Activated T-helper 1 cell treated with Interleukin-2 at 50 U/mL for 16 hours (primary cell): ENCODE measurements at regions not wholly inside any gene's neighbourhood (a gene's known extent, or its start where the extent isn't known, plus 50 kb on each side); places are given as distances from the start of the nearest gene placed in this dataset.
A peak's percentile ranks its signal among the peaks of the same experiment; 100 is the strongest.
"Not testable (repeated sequence)": the region's sequence is repeated elsewhere in the genome, so short reads cannot be mapped to it uniquely, and the experiment has no call there.

Source experiments
- DNase-seq: peaks from one replicate; pipeline ENCODE4 v3.0.0-alpha.2; 2020; ENCODE audit warnings: low read depth

DNA sequence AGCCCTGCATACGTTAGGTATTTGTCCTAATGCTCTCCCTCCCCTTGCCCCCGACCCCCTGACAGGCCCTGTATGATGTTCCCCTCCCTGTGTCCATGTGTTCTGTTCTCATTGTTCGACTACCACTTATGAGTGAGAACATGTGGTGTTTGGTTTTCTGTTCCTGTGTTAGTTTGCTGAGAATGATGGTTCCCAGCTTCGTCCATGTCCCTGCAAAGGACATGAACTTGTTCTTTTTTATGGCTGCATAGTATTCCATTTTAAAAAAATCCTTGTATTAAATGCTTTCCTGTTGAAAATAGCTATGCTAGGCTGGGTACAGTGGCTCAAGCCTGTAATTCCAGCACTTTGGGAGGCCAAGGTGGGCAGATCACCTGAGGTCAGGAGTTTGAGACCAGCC lies 232.2 kb downstream of the RPLP1 start:
- not testable (repeated sequence) for DNase-seq

DNA sequence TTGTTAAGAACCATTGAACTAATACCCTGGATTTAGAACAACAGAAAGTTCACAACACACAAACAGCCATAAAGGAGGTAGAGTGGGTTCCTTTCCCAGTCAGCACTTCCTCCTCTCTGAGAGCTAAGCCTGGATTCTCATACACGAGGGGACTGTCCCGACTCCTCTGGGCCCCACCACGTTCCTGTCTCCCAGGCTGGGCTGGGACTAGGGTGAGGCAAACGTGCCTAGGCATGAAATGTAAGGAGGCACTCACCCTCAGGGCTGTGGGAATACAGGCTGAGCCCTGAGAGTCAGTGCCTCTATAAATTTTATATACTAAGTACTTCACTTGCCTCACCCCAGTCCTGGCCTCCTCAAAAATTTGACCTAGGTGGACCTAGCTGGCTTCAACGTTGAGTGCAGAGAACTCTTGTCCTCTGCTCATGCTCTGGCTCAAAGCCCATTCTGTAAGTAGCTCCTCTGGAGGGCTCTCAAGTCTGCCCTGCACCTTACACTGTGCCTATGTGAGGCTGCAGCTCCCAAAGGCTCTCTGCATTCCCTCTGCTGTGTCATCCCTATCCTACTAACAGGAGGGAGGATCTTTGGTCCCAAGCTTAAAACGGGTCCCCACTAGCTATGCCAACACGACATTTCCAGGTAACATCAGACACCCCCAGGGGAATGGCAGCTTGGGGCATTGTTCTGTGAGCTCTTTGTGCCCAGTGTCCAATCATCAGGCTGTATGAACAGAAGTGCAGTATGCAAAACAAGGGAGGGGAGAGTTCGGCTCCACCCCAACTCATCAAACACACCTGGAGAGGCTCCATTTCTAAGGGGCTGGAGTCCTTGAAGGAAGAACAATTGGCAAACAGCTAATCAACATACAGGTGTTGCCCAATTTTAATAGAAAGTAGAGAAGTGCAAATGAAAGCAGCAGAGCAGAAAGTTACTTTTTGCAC lies 233.2 kb downstream of the RPLP1 start:
- no peak for DNase-seq

DNA sequence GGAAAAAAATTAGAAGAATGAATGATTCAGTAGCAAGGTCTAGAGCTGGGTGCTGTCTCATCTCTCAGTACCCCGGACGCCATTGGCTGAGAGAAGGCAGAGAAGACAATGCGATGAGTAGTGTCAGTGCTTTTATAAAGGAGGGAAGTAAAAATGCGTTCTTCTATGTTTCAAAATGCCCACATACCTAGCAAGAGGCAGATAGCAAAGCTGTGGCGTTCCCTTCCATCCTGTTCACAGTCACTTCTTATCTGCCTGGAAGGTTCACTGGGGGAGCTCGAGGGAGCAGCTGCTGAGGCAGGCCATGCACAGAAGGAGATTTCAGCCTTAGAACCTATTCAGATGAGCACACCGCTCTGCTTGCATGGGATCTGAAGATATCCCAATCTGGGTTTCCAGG lies 234.0 kb downstream of the RPLP1 start:
- no peak for DNase-seq

DNA sequence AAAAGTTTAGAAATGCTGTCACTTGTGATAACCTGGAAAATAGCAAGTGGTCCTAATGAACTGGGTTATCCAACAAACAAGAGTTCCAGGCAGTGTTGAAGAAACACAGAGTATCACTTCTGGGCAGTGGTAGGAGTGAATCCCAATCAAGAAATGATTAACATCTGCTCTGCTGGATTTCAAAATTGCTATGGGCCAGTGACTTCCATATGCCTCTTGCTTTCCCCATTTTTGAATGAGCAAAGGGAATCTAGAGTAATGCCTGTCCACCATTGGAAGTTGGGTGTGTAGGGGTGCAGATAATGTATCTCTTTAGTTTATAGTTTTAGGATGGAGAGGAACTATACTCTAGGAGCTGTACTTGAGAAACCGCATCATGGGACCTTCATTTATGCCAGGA lies 236.5 kb downstream of the RPLP1 start:
- DNase-seq, result no peak

DNA sequence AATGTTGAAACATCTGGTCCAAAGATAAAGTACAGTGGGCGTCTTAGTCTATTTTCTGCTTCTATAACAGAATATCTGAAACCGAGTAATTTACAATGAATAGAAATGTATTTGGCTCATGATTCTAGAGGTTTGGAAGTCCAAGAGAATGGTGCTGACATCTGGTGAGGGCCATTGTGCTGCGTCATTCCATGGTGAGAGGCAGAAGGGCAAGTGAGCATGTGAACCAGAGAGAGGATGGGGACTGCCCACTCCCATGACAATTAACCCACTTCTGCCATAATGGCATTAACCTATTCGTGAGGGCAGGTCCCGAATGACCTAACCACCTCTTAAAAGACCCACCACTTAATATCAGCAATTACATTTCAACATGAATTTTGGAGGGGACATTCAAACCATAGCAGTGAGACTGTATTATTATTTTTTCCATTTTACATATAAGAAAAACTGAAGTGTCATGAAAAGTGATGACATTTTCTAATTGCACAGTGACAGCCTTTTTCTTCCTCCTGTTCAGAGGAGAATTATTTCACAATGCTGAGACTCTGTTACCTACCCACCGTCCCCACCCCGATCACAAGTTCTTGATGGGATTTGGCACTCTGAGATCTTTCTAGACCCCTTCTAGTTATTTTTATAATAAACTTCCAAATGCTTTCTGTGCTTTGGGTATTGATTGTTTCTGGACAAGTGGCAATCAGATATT lies 238.8 kb downstream of the RPLP1 start:
- no peak for DNase-seq

DNA sequence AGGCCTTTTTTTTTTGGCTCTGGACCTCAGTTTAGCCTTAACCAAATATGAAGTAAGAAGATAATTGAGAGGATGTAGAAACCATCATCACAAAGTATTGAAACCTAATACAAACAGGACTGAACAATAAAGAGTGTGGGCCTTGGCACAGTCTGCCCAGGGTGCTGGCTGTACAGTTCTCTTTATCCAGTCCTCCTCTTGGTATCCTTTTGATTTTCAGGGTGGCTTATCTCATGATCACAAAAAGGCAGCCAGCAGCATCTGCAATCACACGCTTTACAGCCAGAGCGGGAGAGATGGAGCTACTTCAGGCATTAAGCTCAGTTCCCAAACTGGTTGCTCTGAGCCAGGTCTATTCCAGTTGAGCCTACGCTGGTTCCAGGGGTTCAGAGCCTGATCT lies 239.7 kb downstream of the RPLP1 start:
- no peak for DNase-seq

DNA sequence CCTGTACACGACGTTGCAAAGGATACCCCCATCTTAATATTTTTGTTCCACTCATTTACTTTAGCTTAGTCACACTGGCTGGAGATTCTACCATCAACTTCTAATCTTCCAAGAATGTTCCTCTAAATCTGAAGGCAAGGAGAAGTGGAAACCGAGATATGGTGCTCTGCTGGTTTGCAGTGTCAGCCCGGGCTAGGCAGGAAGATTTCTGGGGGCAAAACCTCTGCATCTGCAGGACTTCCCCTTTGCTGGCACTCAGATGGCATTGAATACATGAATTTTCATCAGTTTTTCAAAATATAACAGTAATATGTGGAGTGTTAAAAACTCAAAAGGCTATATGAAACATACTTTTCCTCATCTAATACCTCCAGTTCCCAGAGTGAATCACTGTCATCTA lies 240.4 kb downstream of the RPLP1 start:
- no peak for DNase-seq

DNA sequence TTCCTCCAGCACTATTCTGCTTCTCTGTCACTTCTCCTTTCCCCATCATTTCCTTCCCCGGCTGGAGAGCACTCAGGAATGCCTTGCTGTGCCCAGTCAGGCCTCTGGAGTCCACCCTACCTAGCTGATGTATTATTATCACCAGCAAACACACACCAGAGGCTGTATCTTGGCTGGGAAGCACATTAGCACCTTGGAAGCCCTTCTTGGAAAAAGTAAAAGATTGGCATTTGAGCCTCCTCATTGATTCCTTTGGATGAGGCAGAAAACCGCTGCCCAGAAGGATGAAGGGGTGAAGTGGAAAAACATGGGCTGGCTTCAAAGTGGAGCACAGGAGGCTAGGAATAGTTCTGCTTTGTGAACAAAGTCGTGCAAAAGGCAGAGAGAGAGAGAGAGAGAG lies 244.3 kb downstream of the RPLP1 start:
- no peak for DNase-seq

DNA sequence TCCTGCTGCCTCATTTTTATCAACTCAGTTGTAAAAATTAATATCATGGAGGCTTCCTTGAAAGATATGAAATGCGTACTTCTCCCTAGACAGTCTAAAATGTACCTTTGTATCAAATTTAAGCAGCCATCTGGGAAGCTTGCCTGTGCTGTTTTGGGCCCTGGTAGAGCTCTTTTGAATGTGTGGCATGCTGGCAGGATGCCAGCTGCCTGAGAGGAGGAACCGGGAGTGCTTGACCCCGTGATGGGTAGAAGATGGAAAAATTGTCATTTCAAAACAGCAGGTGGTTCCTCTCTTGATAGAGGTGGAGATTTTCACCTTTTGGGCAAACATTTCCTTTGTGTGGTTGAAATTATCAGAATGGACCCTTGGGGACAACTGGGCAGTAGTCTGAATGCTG lies 245.3 kb downstream of the RPLP1 start:
- no peak for DNase-seq

DNA sequence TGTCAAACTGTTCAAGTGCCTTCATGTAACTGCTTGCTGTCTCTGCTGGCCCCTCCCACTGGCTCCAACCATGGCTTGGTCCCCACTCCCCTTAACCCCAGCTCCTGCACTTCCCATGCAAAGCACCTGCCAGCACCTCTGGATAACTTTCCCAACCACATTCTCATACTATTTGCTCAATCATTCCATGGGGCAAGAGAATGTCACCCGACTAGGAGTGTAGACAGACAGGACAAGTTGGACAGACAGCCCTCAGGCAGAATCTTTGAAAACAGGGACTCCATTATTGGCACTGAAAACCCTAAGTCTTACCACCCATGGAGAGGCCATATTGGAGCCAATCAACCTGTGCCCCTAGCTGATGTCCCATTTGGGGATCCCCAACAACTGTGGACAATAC lies 246.5 kb downstream of the RPLP1 start:
- no peak for DNase-seq

DNA sequence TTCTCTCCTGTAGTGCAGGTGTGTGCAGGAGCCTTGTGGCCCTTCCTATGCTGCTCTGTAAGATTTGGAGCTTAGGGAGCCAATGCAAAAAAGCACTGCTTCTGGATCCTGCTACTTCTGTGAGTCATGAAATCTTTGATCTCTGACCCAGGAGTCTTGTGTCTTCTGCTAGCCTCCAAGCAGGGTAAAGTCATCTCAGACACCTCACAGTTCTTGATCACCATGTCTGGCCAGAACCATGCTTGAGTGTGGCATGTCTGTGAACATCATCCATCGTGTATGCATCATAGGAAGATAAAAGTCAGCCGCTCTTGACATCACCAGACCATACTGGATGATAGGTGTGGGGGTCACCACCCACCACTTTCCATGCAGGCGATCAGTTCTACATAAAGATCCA lies 247.8 kb downstream of the RPLP1 start:
- DNase-seq, result no peak

DNA sequence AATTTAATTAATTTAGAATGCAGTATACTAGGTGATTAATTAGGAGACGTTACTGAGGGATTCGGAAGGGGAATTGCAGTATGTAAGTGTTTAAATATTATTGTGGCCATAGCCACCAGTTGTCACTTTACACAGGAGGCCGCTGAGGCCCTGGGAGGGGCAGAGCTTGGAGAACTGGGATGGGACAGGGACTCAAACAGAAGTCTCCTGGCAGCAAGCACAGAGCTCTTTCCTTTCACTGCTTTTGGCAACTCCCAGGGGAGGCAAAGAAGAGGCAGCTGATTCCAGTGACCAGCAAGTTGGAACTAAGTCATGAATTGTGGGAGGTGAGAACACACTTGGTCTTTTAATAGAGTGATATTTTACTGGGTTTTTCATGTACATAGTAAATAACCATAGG lies 248.6 kb downstream of the RPLP1 start:
- DNase-seq, result no peak

DNA sequence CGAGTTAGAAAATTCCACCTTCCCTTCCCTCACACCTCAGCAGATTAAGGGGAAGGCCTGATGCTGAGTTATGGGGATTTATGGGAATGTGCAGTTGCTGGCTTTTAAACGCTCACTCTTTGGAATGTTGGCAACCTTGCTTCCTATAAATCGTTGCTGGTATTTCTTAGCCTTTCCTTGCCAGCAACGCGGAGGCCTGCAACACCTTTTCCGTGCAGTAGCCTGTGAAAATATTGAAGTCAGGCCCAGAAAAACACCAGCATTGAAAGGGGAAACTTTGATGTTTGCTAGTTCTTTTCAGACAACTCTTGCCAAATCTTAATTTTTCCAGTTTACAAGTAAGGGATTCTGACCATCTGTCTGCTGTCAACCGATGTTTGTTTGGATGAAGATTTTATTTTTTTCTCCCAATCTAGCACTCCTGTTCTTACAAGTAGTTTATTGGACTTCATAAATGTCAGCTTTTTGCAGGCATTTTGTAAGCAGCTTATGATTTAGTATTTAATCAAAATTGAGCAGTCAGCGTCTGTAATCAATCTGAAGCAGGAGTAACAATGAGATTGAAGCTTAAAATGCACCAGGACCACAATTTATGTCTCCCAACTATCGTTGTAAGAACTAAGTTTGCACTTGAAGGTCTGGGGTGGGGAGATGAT lies 251.0 kb downstream of the RPLP1 start:
- no peak for DNase-seq

DNA sequence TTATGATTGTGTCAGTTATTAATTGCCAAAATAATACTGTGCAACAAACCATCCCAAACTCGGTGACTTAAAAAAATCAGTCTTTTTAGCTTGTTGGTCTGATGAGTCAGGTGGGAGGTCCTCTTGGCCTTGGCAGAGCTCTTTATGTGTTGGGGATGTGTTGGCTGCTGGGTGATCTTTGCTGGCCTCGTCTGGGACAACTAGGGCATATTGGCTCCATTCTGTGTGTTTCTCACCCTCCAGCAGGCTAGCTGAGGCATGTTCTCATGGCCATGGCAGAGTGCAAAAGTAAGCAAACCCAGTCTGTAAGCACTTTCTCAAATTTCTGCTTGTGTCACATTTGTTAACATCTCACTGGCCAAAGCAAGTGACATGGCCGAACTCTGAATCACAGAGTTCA lies 251.6 kb downstream of the RPLP1 start:
- no peak for DNase-seq

DNA sequence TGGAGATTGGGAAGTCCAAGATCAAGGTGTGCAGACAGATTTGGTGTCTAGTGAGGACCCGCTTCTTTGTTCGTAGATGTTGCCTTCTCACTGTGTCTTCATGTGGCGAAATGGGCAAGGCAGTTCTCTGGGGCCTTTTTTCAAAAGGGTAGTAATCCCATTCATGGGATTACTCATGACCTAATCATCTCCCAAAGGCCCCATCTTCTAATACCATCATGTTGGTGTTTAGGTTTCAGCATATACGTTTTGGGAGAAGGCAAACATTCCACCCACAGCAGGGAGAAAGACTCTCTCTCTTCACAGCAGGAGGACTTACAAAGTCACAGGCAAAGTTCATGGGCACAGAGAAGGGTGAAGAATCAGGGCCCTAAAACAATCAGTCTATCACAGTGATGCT lies 252.1 kb downstream of the RPLP1 start:
- DNase-seq, result no peak

DNA sequence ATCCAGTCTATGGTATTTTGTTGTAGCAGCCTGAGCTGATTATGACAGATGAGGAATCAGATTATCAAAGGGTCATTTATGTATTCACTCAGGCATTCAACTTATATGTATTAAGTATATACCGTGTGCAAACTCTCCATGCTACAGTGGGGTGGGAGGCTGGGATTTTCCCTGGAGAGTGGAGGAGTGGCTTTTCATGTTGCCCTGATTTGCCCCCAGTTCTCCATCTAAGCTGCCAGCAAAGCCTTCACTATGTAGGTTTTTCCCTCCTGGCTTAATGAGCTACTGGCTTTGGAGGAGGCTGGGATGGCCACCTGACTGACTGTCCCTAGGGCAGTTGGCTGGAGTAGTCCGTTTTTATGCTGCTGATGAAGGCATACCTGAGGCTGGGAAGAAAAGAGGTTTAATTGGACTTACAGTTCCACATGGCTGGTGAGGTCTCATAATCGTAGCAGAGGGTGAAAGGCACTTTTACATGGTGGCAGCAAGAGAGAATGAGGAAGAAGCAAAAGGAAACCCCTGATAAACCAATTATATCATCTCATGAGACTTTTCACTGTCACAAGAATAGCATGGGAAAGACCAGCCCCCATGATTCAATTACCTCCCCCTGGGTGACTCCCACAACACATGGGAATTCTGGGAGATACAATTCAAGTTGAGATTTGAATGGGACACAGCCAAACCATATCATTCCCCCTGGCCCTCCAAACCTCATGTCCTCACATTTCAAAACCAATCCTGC lies 253.9 kb downstream of the RPLP1 start:
- DNase-seq, result no peak

DNA sequence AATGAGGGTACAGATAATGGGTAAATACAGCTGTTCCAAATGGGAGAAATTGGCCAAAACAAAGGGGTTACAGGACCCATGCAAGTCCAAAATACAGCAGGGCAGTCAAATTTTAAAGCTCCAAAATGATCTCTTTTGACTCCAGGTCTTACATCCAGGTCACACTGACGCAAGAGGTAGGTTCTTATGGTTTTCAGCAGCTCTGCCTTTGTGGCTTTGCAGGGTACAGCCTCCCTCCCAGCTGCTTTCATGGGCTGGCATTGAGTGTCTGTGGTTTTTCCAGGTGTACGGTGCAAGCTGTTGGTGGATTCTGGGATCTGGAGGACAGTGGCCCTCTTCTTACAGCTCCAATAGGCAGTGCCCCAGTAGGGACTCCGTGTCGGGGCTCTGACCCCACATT lies 254.6 kb downstream of the RPLP1 start:
- not testable (repeated sequence) for DNase-seq

DNA sequence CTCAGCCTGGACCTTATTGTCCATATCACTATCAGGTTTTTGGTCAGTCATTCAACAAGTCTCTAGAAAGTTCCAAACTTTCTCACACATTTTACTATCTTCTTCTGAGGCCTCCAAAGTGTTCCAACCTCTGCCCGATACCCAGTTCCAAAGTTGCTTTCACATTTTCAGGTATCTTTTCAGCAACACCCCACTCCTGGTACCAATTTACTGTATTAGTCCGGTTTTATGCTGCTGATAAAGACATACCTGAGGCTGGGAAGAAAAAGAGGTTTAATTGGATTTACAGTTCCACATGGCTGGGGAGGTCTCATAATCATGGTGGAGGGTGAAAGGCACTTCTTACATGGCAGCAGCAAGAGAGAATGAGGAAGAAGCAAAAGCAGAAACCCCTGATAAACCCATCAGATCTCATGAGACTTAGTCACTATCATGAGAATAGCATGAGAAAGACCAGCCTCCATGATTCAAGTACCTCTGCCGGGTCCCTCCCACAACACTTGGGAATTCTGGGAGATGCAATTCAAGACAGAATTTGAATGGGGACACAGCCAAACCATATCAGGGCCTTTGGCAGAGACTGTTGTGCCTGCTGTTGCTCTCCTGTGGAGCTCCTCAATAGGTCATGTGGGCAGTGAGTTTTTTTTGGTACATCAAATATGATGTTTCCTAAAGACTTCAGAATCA lies 256.0 kb downstream of the RPLP1 start:
- not testable (repeated sequence) for DNase-seq

DNA sequence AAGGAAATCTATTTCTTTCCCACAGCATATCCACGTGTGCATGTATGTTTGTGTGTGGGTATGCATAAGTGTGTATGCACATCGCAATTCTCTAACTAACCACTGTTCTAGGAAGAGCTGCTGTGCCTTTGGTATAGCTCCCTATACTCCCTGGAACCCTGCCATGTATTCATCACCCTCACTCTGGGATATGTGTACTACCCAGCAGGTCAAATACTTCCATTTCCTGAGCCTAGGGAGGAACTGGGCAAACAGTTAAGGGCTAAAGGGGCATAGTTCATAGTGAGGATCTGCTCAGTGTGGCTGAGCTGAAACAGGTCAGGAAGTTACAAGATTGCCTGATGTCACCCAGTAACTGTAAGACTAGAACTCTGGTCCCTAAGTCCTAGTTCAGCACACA lies 260.4 kb downstream of the RPLP1 start:
- no peak for DNase-seq

DNA sequence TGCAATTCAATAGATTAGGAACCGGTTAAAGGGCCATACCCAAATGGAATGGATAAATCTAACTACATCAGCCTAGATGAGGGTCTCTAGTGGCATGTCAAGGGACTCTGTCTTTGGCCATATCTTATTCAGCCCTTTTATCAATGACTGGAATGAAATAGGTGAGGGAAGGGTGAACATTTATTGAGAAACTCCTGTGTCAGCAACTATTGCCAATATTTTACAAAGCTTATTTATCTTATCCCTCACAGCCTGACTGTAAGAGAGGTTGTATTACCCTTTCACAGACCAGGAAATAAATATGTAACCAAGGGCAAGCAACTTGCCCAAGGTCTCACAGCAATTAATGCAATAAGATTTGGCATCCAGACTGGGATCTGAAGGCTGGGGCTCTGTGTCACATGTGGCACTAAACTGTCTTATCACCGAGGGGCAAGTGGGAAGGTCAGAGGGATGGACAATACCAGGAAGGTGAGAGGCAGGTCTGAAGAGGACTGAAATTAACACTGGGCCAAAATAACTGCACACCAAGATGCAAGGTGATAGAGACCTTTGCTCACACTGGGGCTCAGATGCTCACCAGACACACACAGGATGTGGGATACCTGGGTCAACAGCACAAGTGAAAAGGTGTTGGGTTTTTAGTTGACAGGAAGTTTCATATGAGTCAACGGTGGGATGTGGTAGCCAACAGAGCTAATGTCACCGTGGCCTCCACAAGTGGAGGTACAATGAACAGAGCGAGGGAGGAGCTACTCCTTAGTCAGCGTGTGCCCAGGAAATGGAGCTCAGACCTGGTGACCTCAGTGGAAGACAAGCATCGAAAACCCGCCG lies 261.3 kb downstream of the RPLP1 start:
- peak; percentile 64 for DNase-seq

DNA sequence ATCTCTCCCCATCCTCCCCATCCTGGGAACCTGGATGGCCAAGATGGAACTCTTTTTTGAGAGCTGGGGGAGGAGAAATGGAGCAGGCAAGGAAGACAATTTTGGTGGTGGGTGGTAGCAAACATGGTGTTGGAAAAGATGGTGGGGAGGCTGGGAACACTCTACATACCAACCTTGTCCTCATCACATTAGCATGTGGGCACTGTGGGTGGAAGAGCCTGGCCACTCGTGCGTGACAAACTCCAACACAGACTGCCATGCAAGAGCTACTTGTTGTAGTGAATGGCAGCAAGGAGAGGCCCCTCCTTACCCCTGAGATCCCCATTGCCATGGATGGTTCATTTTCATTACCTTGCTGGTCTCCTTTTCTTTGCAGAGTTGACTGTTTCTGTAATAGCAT lies 262.6 kb downstream of the RPLP1 start:
- DNase-seq, result no peak
